GM23338 (cell line): ENCODE measurements at regions not wholly inside any gene's neighbourhood (a gene's known extent, or its start where the extent isn't known, plus 50 kb on each side); places are given as distances from the start of the nearest gene placed in this dataset.

Experiments
- ATAC-seq: fragments of 200-7000 bp; cut with Tn5 transposase; 3 replicates; pipeline ENCODE4 v1.9.1; 2020
- DNase-seq: peaks from one replicate; pipeline ENCODE4 v3.0.0-alpha.2; 2015; ENCODE audit warnings: low spot score
- H2AFZ ChIP-seq: fragments of 200-600 bp; sonication (generic); 2 replicates; pipeline ENCODE4 v1.8.0; 2016; ENCODE audit warnings: antibody characterized with exemption, mild to moderate bottlenecking, moderate library complexity
- H3F3A ChIP-seq: fragments of 200-600 bp; sonication (generic); replicated peaks from 2 replicates; pipeline ENCODE4 v1.8.0; 2017; ENCODE audit warnings: antibody characterized with exemption, mixed run types, low read depth
- H3K27ac ChIP-seq: fragments of 200-600 bp; sonication (generic); 2 replicates; pipeline ENCODE4 v1.6.1; 2016; ENCODE audit warnings: low read depth
- H3K27me3 ChIP-seq: fragments of 200-600 bp; sonication (generic); 2 replicates; pipeline ENCODE4 v1.8.0; 2016; ENCODE audit warnings: mild to moderate bottlenecking, mixed run types, moderate library complexity; ENCODE audit not compliant: insufficient read depth
- H3K36me3 ChIP-seq: fragments of 200-600 bp; sonication (generic); 2 replicates; pipeline ENCODE4 v1.8.0; 2016; ENCODE audit warnings: mild to moderate bottlenecking; ENCODE audit not compliant: insufficient read depth
- H3K4me1 ChIP-seq: fragments of 200-600 bp; sonication (generic); 2 replicates; pipeline ENCODE4 v1.8.0; 2016; ENCODE audit warnings: mild to moderate bottlenecking, moderate library complexity; ENCODE audit not compliant: insufficient read depth
- H3K4me2 ChIP-seq: fragments of 200-600 bp; sonication (generic); 2 replicates; pipeline ENCODE4 v1.7.1; 2017; ENCODE audit warnings: mixed run types
- H3K4me3 ChIP-seq: fragments of 200-600 bp; sonication (generic); 2 replicates; pipeline ENCODE4 v1.6.1; 2016; ENCODE audit warnings: mixed run types
- H3K79me2 ChIP-seq: fragments of 200-600 bp; sonication (generic); replicated peaks from 2 replicates; pipeline ENCODE4 v1.8.0; 2017; ENCODE audit warnings: mild to moderate bottlenecking; ENCODE audit not compliant: insufficient read depth
- H3K9me2 ChIP-seq: fragments of 200-600 bp; sonication (generic); 2 replicates; pipeline ENCODE4 v1.8.0; 2017; ENCODE audit not compliant: insufficient read depth
- H4K20me1 ChIP-seq: fragments of 200-600 bp; sonication (generic); replicated peaks from 2 replicates; pipeline ENCODE4 v1.8.0; 2017; ENCODE audit warnings: mild to moderate bottlenecking; ENCODE audit not compliant: insufficient read depth
- H3K27ac Mint-ChIP-seq: 2 replicates; pipeline ENCODE4 v1.8.0; 2020; ENCODE audit warnings: inconsistent platforms, mild to moderate bottlenecking, moderate library complexity, mixed read lengths
- H3K27me3 Mint-ChIP-seq: 3 replicates; pipeline ENCODE4 v1.8.0; 2022; ENCODE audit warnings: low read depth, mild to moderate bottlenecking, moderate library complexity, mixed read lengths, inconsistent platforms; ENCODE audit not compliant: insufficient read depth, poor library complexity
- H3K36me3 Mint-ChIP-seq: 3 replicates; pipeline ENCODE4 v1.8.0; 2021; ENCODE audit warnings: low read depth, mild to moderate bottlenecking, inconsistent platforms, moderate library complexity, mixed read lengths
- H3K4me1 Mint-ChIP-seq: 3 replicates; pipeline ENCODE4 v1.8.0; 2020; ENCODE audit warnings: mild to moderate bottlenecking, inconsistent platforms, mixed read lengths
- H3K4me3 Mint-ChIP-seq: 3 replicates; pipeline ENCODE4 v1.8.0; 2021; ENCODE audit warnings: moderate library complexity, mild to moderate bottlenecking, inconsistent platforms, mixed read lengths
- H3K9me3 Mint-ChIP-seq: 3 replicates; pipeline ENCODE4 v1.8.0; 2020; ENCODE audit warnings: moderate library complexity, mild to moderate bottlenecking, inconsistent platforms, mixed read lengths
- CREB1 ChIP-seq: fragments of 250-450 bp; sonication (Bioruptor Pico); IDR thresholded peaks from 2 replicates; pipeline ENCODE4 v1.5.0; 2020; ENCODE audit warnings: low read depth, mild to moderate bottlenecking, moderate library complexity
- CTCF ChIP-seq, 2 experiments: fragments of 200-600 bp in 1 of 2; sonication (generic) in 1 of 2; conservative IDR thresholded peaks; 2 replicates each; pipeline versions ENCODE4 v1.5.1 to v1.6.1; 2016 to 2017; ENCODE audit warnings: antibody characterized with exemption in 2 of 2, low read depth in 2 of 2, mild to moderate bottlenecking in 2 of 2, moderate library complexity in 1 of 2
- ETS1 ChIP-seq: IDR thresholded peaks from 2 replicates; pipeline ENCODE4 v1.6.1; 2016; ENCODE audit warnings: antibody characterized with exemption
- EZH2 ChIP-seq: fragments of 200-600 bp; sonication (generic); IDR thresholded peaks from one replicate; pipeline ENCODE4 v1.8.0; 2017; ENCODE audit warnings: antibody characterized with exemption, mild to moderate bottlenecking, low read depth; ENCODE audit not compliant: unreplicated experiment
- EZH2phosphoT487 ChIP-seq: fragments of 200-600 bp; sonication (generic); IDR thresholded peaks from one replicate; pipeline ENCODE4 v1.8.1; 2018; ENCODE audit warnings: antibody characterized with exemption; ENCODE audit not compliant: unreplicated experiment
- POLR2AphosphoS5 ChIP-seq: IDR thresholded peaks from 2 replicates; pipeline ENCODE4 v1.6.1; 2016; ENCODE audit warnings: antibody characterized with exemption, low read depth
- REST ChIP-seq: IDR thresholded peaks from one replicate; pipeline ENCODE4 v1.6.1; 2018; ENCODE audit warnings: antibody characterized with exemption; ENCODE audit not compliant: unreplicated experiment
- ZNF114 ChIP-seq: fragments of 250-450 bp; sonication (Bioruptor Pico); IDR thresholded peaks from 2 replicates; pipeline ENCODE4 v1.5.0; 2020; ENCODE audit warnings: mild to moderate bottlenecking, moderate library complexity
- ZNF331 ChIP-seq: fragments of 250-450 bp; sonication (Bioruptor Pico); IDR thresholded peaks from 2 replicates; pipeline ENCODE4 v1.5.0; 2020; ENCODE audit warnings: low read depth, mild to moderate bottlenecking, moderate library complexity

GRCh38 chr1:181206979-181207790, 118.7 kb downstream of the IER5 start:
- Histone ChIP-seq H3K4me3 (no peak overlapping the region), H3K27ac (no peak overlapping the region), H3K9me2 (no peaks in the 10 kb centered on the region; the same call in 1 of the 2 replicates), H3F3A (no peaks in the 10 kb centered on the region), H3K79me2 (no peaks in the 10 kb centered on the region), H4K20me1 (no peaks in the 10 kb centered on the region), H3K4me1 (peaks cover 11% of the 10 kb centered on the region; the same call in 1 of the 2 replicates), H3K27me3 (no peaks in the 10 kb centered on the region), H2AFZ (no peak overlapping the region), H3K4me2 (no peak overlapping the region), H3K36me3 (no peaks in the 10 kb centered on the region)
- Mint-ChIP-seq H3K27me3 (peaks cover 10% of the 10 kb centered on the region), H3K4me1 (peaks cover 15% of the 10 kb centered on the region), H3K9me3 (no peaks in the 10 kb centered on the region), H3K27ac (no peak overlapping the region), H3K36me3 (no peaks in the 10 kb centered on the region), H3K4me3 (no peak overlapping the region)
- no peak for DNase-seq
- peak; percentile 67 for ATAC-seq
- no peak for TF ChIP-seq ZNF331 (CRISPR knock-in tag)

GRCh38 chr1:181208083-181208482, 119.6 kb downstream of the IER5 start:
- Mint-ChIP-seq H3K4me1 (peaks cover 19% of the 10 kb centered on the region), H3K4me3 (no peak overlapping the region), H3K9me3 (no peaks in the 10 kb centered on the region), H3K36me3 (no peaks in the 10 kb centered on the region), H3K27me3 (peaks cover 14% of the 10 kb centered on the region), H3K27ac (no peak overlapping the region)
- peaks cover 11% of the 10 kb centered on the region; the same call in 1 of the 2 replicates for H3K4me1 ChIP-seq
- no peaks in the 10 kb centered on the region for H3K79me2 ChIP-seq
- DNase-seq (no peak), ATAC-seq (no peak)
- H2AFZ ChIP-seq: no peak overlapping the region
- no peaks in the 10 kb centered on the region for H3F3A ChIP-seq
- H3K27me3 ChIP-seq: no peaks in the 10 kb centered on the region
- no peak overlapping the region for H3K4me3 ChIP-seq
- H3K27ac ChIP-seq: no peak overlapping the region
- H4K20me1 ChIP-seq: no peaks in the 10 kb centered on the region
- no peak overlapping the region for H3K4me2 ChIP-seq
- H3K9me2 ChIP-seq: no peaks in the 10 kb centered on the region; the same call in 1 of the 2 replicates
- no peaks in the 10 kb centered on the region for H3K36me3 ChIP-seq
- TF ChIP-seq POLR2AphosphoS5 (no peak), ZNF114 (CRISPR knock-in tag) (no peak), CTCF (conservative IDR thresholded peaks at IDR 0.05; ENCODE audit: low read depth in 2 of 2) (no peak), REST (no peak), EZH2phosphoT487 (no peak), ETS1 (no peak), CREB1 (CRISPR knock-in tag) (no peak), EZH2 (no peak)
